NCI-H1436 treated with DMSO at 0.1 percent for 48 hours (cell line): ENCODE measurements at regions not wholly inside any gene's neighbourhood (a gene's known extent, or its start where the extent isn't known, plus 50 kb on each side); places are given as distances from the start of the nearest gene placed in this dataset.
A peak's percentile ranks its signal among the peaks of the same experiment; 100 is the strongest.
"Not testable (repeated sequence)": the region's sequence is repeated elsewhere in the genome, so short reads cannot be mapped to it uniquely, and the experiment has no call there.

Experiments
- DNase-seq: peaks from one replicate; lab custom pipeline; 2025; lab: John Stamatoyannopoulos, UW

DNA sequence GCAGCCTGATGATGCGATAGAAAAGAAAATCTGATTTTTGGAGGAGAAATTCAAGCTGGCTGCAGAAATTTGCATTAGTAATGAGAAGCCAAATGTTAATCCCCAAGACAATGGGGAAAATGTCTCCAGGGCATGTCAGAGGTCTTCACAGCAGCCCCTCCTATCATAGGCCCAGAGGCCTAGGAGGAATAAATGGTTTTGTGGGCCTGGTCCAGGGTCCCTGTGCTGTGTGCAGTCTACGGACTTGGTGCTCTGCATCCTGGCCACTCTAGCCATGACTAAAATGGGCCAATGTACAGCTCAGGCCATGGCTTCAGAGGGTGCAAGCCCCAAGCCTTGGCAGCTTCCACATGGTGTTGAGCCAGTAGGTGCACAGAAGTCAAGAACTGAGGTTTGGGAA lies 303.8 kb upstream of the SEMA3C start:
- not testable (repeated sequence) for DNase-seq

DNA sequence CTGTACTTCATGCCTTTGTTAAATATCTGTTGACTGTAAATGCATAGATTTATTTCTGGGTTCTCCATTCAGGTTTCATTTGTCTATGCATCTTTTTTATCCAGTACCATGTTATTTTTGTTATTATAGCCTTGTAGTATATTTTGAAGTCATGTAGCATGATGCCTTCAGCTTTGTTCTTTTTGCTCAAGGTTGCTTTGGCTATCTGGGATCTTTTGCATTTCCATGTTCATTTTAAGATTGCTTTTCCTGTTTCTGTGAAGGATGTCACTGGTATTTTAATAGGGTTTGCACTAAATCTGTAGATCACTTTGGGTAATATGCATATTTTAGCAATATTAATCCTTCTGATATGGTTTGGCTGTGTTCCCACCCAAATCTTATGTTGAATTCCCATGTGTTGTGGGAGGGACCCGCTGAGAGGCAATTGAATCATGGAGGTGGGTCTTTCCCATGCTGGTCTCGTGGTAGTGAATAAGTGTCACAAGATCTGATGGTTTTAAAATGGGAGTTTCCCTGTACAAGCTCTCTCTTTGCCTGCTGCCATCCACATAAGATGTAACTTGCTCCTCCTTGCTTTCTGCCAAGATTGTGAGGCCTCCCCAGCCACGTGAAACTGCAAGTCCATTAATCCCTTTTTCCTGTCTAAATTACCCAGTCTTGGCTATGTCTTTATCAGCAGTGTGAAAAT lies 302.8 kb upstream of the SEMA3C start:
- DNase-seq = no peak

DNA sequence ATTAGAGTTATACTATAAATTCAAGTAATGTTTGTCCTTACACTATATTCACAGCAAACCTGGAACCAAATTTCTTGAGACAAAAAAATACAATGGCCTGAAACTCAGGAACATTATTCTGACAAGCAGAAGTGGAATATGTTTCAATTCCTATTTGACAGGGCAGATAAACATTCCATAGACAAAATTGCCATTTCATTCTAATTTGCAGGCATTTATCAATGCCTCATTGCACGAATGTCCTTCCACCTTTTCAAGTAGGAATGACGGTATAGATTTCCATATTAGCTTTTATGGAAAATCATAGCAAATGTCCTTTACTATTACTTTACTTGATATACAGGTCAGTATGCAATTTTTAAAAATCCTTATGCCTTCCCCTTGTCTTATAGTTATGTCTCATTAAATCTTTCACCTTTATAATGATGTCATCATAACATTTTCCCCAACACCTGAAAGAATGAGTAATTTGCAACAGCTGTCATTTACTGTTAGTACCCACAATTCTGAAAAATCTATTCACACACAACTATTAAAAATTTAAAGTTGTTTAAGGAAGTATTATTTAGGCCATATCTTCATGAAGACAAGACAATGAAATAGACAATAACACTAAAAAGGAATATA lies 299.7 kb upstream of the SEMA3C start:
- no peak for DNase-seq

DNA sequence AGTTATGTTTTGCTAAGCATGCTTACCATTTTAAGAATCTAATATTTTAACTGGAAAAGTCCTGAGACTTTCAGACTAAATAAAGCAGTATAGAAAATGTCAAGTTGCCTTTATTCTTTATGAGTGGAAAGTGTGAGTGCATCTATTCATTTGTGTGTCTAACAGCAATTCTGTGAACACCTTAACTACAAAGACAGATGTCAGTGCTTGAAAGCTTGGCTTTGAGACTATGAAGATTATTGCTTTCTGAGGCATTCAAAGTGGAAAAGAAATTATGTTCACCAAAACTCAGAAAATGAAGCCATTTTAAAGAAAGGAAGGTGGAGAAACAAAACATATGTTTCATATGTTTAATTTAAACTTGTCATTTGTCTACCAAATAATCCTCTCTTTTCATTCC lies 294.5 kb upstream of the SEMA3C start:
- no peak for DNase-seq

DNA sequence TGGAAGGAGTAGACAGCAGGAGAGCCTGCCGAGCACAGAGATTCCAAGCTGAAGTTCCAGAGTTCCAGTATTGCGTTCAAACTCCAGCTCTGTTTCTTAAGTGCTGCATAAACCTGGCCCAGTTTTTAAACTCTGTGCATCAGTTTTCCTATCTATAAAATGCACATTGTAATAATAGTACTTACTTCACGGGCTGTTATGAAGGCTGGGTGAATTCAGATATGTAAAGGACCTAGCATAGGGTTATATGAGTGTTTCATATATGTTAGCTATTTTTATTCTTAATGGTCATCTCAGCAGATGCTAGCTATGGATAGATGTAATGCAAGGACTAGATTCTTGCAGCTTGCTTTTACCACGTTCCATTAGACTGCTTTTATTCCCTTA lies 293.1 kb upstream of the SEMA3C start:
- no peak for DNase-seq

DNA sequence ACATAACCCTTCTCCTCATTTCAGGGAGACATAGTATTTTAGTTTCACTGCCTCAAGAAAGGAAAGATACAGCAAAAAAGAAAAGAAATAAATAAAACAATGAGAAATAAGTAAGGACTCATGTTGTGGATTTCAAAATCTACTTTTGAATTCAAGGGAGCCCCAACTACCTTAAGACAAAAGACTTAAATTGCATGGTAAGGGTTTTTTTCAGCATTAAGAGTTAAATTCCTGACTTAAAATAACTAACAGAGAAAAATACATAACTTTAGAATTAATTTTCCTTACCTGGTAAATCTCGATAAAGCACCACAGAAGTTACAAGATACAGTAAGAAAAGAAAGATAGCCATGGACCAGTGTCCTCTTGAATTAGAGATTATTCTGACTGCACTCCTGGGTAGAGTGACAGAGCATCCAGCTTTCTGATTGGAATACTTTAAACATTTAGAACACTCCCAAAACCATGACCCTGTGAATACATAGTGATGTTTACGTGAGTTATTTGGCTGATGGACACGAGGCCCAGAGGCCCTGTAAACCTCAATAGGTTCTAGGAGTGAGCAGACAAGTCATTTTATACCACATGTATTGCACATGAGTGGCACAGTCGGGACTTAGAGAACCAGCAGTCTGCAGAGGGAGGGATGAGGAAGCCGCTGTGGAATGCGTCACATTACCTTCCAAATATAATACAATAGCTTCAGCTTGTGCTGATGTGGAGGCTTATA lies 292.5 kb upstream of the SEMA3C start:
- DNase-seq = no peak

DNA sequence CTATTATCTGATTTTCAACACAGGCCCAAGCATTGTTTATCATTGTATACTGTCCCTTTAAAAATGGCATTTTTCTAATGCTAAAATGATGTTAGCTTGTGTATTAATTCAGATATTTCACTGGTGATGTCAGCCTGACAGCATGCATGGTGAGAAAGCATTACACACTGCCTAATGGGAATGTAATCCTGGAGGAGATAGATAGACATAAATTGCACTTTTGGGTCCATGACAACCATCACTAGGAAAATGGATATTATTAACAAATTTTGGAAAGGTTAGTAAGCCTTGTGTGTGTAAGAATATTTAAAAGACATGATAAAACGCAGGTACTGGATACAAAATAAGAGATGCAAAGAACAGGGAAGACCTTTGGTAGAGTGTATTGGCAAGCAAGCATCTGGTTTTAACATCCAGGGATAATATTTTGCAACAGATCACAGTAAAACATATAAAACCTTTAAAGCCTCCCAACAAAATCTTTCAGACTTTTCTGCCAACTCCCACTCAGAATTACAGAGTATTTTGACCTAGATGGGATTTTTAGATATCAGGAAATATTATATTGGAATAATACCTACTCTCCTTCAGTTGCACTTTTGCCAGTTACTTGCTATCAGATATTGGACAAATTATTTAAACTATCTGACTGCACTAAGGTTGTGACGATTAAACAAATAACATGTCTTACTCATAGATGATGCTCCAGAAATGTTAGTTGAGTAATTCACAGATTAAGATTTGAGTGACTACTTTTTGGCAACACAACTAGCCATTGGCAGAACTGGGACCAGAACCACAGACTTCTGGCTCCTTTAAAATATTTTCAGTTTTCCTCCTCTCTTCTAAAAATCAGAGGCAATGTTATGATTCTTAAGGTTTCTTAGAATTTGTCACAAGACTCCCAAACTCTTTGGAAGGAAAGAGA lies 291.6 kb upstream of the SEMA3C start:
- DNase-seq = no peak

DNA sequence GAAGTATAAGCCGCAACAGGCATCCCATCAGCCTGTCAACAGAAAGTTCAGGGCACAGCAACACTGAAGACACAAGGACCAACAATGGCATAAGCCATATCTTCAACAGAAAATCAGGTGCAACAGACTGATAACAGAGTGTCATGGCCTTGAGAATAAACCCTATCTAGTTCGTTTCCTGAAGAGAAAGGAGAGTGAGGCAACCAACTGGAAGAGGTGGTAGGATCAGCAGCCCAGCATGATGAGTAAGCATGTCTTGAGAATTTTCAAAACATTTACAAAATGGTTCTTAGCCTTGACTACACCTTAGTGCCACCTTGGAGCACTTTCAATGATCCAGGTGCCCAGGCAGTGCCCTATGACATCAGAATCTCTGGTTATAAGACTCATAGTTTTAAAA lies 290.2 kb upstream of the SEMA3C start:
- DNase-seq = no peak

DNA sequence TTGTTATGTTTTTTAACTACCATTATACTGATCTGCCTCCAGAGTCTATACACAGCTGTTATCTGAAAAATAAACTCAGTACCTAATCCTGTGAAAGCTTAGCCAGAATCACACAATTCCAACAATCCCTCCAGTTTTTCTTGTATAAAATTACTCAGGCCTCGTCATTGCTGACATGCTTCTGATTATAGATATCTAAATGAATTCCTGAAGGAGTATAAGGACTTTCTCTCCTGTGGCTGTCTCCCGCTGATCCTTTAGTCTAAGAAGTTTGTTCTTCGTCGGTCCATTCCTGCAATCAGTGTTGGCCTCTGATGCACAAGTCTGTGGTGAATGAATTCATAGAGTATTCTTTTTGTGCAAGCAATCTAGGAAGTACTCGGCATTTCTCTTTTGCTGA lies 288.9 kb upstream of the SEMA3C start:
- DNase-seq = no peak

DNA sequence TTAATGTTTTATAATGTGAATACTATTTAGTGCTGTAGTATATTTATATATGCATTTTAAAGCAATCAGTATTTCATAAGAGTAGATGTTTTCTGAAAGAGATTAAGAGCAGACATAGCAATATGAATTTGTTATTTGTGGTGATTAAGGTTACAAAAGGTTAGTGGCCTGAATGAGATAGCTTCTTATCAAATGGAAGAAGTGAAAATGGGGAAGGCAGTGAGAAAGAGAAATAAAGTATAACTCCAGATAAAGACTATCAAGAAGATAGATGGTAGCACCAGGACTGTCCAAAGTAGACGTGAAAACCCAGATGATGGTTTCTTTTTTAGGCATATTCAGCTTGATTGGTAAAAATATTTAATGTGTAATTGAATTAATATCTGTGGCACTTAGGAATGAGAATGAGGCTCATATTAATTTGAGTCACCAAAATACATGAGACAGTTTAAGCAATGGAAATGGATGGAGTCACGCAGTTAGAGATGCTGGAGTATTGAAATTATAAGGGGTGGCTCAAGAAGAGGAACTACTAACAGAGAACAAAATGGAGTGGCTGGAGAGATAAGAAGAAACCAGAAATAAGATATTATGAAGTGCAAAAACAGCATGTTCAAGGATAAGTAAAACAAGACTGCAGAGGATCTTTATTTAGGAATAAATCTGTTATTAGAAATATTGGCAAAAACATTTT lies 288.0 kb upstream of the SEMA3C start:
- no peak for DNase-seq

DNA sequence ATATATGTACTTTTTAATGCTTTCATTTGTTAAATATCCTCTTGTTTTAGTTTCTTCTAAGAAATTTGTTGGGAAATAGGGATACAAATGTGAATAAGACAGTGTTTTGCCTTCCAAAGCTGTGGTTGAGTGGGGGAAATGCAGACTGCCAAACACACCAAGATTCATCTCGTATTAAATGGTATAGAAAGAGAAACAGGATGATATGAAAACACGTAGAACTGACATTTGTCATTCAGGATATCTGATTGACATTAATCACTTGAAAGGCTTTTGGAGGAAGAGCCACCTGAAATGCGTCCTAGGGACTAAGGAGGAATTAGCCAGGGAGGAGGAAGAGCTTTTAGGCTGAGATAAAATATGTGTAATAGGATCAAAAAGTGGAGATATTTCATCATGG lies 287.4 kb upstream of the SEMA3C start:
- DNase-seq = no peak

DNA sequence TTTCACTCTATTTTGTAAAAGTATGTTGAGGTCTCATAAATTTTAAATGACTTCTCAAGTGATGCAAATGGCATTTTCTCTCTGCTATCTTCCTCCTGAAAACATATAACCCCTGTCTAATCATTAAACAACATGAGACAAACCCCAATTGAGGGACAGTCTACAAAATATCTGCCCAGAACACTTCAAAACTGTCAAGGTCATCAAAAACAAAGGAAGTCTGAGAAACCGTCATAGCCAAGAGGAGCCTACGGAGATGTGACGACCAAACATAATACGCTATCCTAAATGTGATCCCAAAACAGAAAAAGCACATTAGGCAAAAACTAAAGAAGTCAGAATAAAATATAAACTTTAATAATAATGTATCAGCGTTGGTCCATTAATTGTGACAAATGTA lies 282.3 kb upstream of the SEMA3C start:
- no peak for DNase-seq

DNA sequence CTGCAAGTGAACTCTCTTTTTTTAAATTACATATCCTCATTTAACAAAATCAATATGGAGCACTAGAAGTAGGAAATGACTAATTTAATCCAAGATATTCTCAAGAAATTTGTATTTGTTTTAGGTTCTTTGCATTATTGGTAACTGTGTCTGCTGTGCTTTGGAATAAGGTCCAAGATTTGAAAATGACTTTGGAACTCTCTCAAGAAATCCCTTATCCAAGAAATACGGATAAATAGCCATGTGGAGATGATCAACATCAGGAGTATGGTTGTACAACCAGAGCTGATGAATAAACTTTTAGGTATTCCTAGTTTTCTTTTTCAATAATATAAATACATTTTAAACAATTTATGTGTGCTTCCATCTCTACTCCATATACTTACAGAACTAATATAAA lies 279.9 kb upstream of the SEMA3C start:
- no peak for DNase-seq

DNA sequence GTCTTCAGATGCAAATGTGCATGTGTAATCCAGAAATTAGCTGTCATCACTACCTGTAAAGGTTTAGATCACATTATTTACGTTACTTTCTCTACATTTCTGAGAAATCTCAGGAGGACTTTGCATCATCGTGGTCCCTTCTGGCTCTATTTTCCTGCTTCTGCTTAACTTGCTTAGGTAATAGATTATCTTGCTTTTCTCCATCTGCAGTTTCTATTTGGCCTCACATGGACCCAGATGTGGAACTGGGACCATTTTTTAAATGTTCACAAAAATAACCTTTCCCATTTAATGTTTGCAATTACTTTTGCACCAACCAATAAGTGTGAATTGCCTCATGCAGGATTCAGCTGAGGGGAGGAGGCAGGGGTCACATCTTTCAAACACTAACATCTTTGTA lies 278.4 kb upstream of the SEMA3C start:
- DNase-seq = no peak

DNA sequence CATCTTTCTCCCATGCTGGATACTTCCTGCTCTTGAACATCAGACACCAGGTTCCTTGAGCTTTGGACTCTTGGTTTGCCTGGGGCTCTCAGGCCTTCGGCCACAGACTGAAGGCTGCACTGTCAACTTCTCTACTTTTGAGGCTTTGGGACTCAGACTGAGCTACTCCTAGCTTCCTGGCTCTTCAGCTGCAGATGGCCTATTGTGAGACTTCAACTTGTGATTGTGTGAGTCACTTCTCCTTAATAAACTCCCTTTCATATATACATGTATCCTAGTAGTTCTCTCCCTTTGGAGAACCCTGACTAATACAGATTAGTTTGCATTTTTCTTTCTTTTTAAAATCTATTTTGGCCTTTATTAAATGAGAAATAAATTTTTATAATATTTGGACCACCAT lies 276.2 kb upstream of the SEMA3C start:
- no peak for DNase-seq

DNA sequence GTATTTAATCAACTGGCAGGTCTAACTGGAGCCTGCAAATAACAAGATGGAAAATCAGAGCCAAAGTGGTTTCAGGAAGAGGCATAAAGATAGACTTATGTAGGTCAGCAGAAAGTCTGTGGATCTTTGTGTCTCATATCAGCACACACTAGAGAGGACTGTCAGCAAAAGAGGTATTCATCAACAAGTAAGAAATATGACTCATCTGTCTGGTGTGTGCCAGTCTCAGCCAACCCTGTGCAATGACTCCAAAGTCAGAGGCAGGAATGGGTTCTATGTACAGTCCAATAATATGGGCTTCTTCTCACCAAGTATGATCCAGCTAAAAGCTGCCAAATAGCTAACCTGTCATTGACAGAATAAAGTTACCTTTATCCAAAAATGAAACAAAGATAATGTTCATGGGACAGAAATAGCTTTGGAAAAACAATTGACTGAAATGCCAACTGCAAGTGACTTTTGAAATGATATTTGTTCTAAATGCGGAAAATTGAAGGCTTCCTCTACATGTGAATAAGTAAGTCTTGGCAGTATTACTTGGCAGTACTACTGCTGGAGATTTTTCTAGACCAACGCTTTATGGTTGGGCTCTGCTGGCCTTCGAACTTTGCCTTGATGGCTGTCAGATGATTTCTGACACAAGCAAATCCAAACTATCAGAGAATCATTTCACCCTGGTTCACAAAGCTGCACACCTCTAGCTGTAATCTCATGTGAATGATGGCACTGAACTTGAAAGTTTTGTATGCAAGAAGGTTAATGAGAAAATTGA lies 272.3 kb upstream of the SEMA3C start:
- no peak for DNase-seq

DNA sequence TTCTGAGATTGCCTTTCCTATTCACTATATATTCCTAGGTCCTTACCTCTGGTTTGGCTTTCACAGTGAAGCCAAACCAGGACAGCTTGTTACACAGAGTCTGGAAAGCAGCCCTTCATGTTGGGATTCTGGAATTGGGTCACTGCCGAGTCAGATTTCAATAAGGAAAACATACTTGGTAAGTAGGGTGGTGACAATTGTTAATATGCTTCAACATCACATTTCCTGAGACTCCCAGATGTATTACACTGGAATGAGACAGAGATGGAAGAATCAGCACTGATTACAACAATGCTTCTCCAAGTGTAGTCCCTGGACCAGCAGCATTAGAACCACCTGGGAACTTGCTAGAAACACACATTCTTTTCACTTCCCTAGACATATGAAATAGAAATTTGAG lies 268.9 kb upstream of the SEMA3C start:
- no peak for DNase-seq

DNA sequence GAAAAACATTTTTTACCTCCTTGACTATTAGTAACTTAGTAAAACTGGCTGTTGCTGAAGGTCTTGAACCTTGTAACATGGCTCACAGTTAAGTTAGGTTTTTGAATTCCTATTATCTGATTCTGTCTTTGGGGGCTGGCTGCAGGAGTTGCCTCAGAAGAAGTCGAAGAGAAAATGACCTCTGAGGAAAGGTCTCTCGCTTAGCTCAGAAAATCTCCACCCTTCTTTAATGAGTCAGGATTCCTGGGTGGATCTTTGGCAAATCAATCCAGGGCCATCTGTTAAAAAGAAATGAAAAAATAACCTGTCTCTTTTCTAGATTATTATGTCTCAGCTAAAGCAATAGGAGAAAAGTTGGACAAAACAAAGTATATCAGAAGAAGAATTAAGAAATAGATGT lies 267.8 kb upstream of the SEMA3C start:
- no peak for DNase-seq

DNA sequence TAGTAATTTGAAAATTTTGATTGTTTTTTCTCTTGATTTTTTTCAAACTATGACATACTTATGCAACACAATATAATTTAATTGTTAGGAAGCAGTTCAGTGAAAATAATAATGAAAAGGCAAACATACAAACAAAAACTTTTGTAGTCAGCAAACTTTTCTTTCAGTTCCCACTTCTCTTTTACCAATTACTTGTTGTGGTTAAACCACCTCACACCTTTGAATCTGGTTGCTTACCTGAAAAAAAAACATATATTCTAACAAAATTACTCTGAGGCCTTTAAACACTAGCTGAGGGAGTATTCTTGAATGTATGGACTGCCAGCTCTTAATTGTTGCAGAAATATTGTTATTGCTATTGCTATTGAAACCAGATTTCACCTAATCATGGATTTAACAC lies 266.2 kb upstream of the SEMA3C start:
- no peak for DNase-seq

DNA sequence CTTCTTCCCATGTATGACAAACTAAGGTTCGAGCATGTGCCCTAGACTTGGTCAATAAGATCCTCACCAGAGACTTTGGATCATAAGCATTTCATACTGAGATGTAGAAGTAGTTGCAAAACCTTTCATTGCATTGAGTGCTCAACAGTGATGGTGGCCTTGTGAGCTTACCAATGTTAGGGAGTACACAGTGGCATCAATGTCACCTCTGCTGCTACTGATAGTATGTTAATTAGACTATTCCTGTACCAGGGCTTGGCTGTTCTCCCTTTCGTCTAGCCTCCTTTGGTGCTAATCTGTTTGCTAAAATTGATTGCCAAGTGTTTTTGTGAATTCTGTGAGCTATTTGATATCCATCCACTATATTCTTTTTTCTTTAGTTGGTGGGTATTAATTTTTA lies 264.5 kb upstream of the SEMA3C start:
- DNase-seq = peak; percentile 34

DNA sequence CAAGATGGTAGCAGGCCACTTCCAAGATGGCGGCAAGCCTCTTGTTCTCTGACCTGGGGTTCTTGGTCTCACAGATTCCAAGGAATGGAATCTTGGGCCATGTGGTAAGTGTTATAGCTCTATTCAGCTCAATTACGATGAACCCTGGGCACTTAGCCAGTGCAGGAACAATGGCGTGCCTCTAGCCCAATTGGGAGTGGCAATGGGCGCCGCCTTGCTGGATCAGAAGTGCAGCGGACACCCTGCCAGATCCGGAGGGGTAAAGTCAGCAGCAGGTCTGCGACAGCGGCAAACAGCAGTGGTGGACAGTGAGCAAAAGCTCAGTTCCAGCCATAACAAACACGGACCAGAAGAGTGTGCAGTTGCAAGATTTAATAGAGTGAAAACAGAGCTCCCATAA lies 263.2 kb upstream of the SEMA3C start:
- not testable (repeated sequence) for DNase-seq
